22Rv1 (cell line): ENCODE measurements at regions not wholly inside any gene's neighbourhood (a gene's known extent, or its start where the extent isn't known, plus 50 kb on each side); places are given as distances from the start of the nearest gene placed in this dataset.
A peak's percentile ranks its signal among the peaks of the same experiment; 100 is the strongest.

ENCODE experiments used
- H3K27ac ChIP-seq: fragments of 450-650 bp; 2 replicates; pipeline ENCODE4 v1.5.1; 2017
- CTCF ChIP-seq: fragments of 450-650 bp; IDR thresholded peaks from 2 replicates; pipeline ENCODE4 v1.5.1; 2017; ENCODE audit warnings: mild to moderate bottlenecking
- ZFX ChIP-seq: fragments of 450-650 bp; IDR thresholded peaks from 2 replicates; pipeline ENCODE4 v1.6.1; 2017; ENCODE audit warnings: antibody characterized with exemption, borderline replicate concordance

GRCh38 chr9:86599561-86599960 is 245.4 kb upstream of the TUT7 start:
- no peak overlapping the region for H3K27ac ChIP-seq
- no peak for TF ChIP-seq ZFX
- no peak for TF ChIP-seq CTCF

GRCh38 chr9:86598411-86599239 is 244.4 kb upstream of the TUT7 start:
- no peak overlapping the region for H3K27ac ChIP-seq
- TF ChIP-seq CTCF (no peak), ZFX (no peak)

GRCh38 chr9:86594724-86595123 is 240.5 kb upstream of the TUT7 start:
- TF ChIP-seq CTCF = no peak
- TF ChIP-seq ZFX = no peak
- H3K27ac ChIP-seq = no peak overlapping the region

GRCh38 chr9:86591472-86591871 is 237.3 kb upstream of the TUT7 start:
- TF ChIP-seq CTCF = no peak
- TF ChIP-seq ZFX = no peak
- no peak overlapping the region for H3K27ac ChIP-seq

GRCh38 chr9:86589730-86590129 is 235.5 kb upstream of the TUT7 start:
- no peak overlapping the region for H3K27ac ChIP-seq
- no peak for TF ChIP-seq ZFX
- TF ChIP-seq CTCF = no peak

- TF ChIP-seq ZFX (no peak), CTCF (peak; percentile 43)
- H3K27ac ChIP-seq = no peak overlapping the region
These were observed 235.1 kb upstream of the TUT7 start for GRCh38 chr9:86589273-86589672.

- no peak for TF ChIP-seq CTCF
- TF ChIP-seq ZFX = no peak
- H3K27ac ChIP-seq = no peak overlapping the region
These were observed 231.9 kb upstream of the TUT7 start for GRCh38 chr9:86586144-86586494.
